ENCODE measurements at regions not wholly inside any gene's neighbourhood (a gene's known extent, or its start where the extent isn't known, plus 50 kb on each side); places are given as distances from the start of the nearest gene placed in this dataset.

DNA sequence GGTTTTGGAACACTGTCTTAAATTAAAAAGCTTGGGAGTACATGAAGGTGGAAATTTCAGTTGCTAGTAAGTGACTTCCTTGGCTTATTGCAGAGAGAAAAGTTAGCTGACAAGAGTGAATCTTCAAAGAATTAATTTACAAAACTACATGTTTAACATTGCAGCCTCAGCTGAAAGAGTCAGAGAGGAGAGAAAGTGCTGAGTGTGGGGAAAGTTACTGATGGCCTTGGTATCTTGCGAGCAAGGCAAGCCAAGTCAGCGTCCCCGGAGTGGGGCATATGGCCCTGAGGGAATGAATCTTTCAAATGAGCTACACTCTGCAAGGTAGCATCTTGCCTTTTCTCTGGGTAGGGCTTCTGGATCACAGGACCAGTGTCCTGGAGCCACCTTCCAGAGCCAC, 131.3 kb downstream of the LPIN1 start:
- TF ChIP-seq GATA2 (IDR thresholded peaks at IDR 0.05; ENCODE audit: low read depth, low read length) (no peak), GATA3 (IDR thresholded peaks at IDR 0.05; ENCODE audit: low read depth, low read length) (no peak)

GRCh38 chr2:11889101-11889850, 142.8 kb downstream of the LPIN1 start:
- no peak for TF ChIP-seq GATA2 (IDR thresholded peaks at IDR 0.05; ENCODE audit: low read depth, low read length)
- no peak for TF ChIP-seq GATA3 (IDR thresholded peaks at IDR 0.05; ENCODE audit: low read depth, low read length)

GRCh38 chr2:11889854-11890253, 143.4 kb downstream of the LPIN1 start:
- TF ChIP-seq GATA2 (IDR thresholded peaks at IDR 0.05; ENCODE audit: low read depth, low read length) (no peak), GATA3 (IDR thresholded peaks at IDR 0.05; ENCODE audit: low read depth, low read length) (no peak)

DNA sequence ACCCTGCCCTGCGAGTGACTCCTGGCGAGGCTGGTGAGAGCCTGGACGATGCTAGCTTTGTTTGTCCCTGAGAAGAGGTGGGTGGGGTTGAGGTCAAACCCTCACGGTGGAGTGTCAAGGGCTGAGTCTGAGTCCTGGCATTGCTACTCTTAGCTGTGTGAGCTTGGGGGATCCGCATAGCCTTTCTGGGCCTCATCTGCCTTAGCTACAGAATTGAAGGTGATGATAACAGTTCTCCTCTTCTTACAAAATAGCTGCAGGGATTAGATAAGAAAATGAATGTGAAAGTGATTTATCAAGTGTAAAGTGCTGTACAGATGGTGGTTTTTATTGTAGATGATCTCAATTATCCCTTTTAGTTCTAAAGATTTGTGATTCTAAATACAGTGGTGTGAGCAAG, 144.6 kb downstream of the LPIN1 start:
- TF ChIP-seq GATA2 (IDR thresholded peaks at IDR 0.05; ENCODE audit: low read depth, low read length) (no peak), GATA3 (IDR thresholded peaks at IDR 0.05; ENCODE audit: low read depth, low read length) (no peak)

- TF ChIP-seq GATA3 (IDR thresholded peaks at IDR 0.05; ENCODE audit: low read depth, low read length) (no peak), GATA2 (IDR thresholded peaks at IDR 0.05; ENCODE audit: low read depth, low read length) (no peak)
These were observed 145.4 kb downstream of the LPIN1 start for GRCh38 chr2:11891671-11892440.

- no peak for TF ChIP-seq GATA3 (IDR thresholded peaks at IDR 0.05; ENCODE audit: low read depth, low read length)
- TF ChIP-seq GATA2 (IDR thresholded peaks at IDR 0.05; ENCODE audit: low read depth, low read length): no peak
These were observed 150.0 kb downstream of the LPIN1 start for GRCh38 chr2:11896386-11896785.

DNA sequence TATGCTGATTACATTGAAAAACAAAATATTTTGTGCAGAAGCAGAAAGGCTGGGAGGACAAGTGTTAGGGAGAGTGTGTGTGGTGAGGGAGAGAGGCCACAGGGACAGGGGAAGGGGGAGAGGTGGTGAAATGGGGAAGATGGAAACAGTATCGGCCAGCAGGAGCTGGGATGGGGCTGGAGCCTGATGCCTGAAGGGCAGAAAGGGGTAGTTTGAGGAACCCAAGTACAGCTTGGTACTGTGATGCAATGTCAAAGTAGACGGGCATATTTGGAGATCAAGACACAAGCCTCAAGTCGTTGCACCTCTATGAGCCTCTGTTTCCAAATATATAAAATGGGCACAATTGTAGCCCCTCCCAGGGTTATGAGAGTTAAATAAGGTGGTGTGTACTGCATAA, 152.1 kb downstream of the LPIN1 start:
- TF ChIP-seq GATA2 (IDR thresholded peaks at IDR 0.05; ENCODE audit: low read depth, low read length) (no peak), GATA3 (IDR thresholded peaks at IDR 0.05; ENCODE audit: low read depth, low read length) (no peak)

DNA sequence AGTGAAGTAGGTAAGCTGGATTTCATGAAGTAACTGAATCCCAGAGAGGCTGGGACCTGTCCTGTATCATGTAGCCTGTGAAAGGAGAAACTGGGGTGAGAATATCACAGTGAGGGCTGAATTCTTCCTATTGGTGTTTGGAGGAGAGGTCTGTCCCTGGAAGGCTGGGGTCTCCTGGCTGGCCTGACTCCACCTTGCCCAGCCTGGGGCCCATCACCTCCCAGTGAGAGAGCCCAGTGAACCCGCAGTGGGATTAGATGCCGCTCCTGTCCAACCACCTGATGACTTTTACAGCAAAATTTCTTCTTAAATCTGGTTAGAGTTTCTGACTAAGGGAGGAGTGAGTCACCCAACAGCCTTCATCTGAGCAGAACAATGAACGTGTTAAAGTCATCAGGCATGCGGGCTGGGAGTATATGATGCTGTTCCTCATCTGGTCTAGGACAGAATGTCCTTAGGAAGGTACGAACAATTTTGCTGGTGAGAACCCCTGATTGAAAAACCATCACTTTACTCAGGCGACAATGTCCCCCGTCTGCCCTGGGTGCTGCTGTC, 152.9 kb downstream of the LPIN1 start:
- TF ChIP-seq GATA3 (IDR thresholded peaks at IDR 0.05; ENCODE audit: low read depth, low read length) (no peak), GATA2 (IDR thresholded peaks at IDR 0.05; ENCODE audit: low read depth, low read length) (no peak)

DNA sequence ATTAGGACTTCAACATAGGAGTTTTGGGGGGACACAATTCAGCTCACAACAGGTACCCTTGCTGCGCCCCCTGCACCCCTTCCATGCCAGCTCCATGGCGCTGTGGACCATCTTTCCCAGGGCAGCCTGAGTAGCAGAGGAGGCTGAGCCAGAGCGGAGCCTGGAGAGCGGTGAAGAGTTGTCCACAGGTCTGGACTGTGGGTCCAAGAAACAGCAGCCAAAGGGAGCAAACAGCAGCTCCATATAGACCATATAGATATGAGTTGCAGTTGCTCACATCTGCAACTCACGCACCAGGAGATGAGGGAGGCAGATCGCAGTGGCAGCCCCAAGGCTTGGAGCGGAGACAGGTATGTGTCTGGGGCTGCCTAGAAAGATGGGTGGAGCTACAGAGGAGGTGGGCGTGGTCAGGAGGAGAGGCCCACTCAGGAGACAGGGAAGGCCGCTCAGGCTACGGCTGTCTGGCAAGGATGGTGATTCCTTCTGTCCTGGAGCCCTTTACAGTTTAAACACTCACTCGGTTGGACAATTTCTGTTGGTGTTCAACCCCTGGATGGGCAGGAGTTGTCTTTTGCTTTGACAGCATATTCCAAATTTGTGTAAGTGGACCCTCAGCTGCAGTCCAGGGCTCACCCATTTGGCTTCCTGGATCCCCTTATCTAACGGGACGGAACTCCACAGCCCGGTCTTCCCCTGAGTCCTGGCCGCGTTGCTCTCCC, 155.1 kb downstream of the LPIN1 start:
- TF ChIP-seq GATA2 (IDR thresholded peaks at IDR 0.05; ENCODE audit: low read depth, low read length) (no peak), GATA3 (IDR thresholded peaks at IDR 0.05; ENCODE audit: low read depth, low read length) (no peak)

DNA sequence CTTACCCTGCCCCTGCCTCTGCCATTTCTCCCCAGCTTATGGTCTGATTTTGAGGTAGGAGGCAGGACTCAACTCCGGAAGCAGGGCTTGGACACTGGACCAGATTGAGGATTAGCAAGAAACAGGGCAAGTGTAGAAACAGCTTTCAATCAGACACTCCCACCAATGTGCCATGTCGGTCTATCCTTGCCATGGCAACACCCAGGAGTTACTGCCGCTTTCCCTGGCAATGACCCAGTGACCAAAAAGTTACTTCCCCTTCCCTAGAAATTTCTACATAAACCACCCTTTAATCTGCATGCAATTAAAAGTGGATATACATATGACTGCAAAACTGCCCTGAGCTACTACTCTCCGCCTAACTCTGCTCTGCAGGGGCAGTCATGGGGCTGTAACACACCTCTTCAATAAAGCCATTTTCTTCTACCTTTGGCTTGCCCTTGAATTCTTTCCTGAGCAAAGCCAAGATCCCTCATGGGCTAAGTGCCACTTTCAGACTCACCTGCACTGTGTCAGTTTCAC, 156.7 kb downstream of the LPIN1 start:
- no peak for TF ChIP-seq GATA3 (IDR thresholded peaks at IDR 0.05; ENCODE audit: low read depth, low read length)
- no peak for TF ChIP-seq GATA2 (IDR thresholded peaks at IDR 0.05; ENCODE audit: low read depth, low read length)

DNA sequence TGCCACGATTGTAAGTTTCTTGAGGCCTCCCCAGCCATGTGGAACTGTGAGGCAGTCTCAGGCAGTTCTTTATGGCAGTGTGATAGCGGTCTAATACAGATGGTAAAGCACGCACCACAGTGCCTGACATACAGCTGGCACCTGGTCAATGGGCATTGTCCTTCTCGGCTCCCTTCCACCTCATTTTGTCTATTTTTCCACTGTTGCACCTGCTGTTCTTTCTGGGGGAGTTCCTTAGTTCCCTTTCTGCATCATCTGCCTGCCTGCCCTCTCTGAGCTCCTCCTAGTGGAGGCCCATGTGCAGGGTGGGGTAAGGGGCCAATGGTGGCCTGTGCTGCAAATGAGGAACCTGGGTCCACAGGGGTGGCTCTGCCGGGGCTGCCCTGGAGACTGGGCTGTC, 157.6 kb downstream of the LPIN1 start:
- no peak for TF ChIP-seq GATA3 (IDR thresholded peaks at IDR 0.05; ENCODE audit: low read depth, low read length)
- TF ChIP-seq GATA2 (IDR thresholded peaks at IDR 0.05; ENCODE audit: low read depth, low read length): no peak

DNA sequence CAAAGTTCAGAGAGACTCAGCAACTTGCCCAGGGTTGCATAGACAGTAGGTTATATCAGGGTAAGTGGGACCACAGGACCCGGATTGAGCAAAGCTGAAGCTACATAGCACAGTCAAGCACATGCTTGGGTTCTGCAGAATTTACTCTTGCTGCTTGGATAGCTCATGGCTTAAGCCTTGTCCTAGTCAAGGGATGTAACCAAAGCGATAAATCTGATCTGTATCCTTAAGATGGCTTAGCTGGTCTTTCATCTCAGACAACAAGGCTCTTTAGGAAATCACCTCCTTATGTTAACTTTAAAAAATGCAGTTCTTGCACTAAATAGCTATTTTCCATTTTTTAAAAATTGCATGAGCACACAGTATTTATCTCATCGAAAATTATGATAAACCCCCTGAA, 158.5 kb downstream of the LPIN1 start:
- no peak for TF ChIP-seq GATA2 (IDR thresholded peaks at IDR 0.05; ENCODE audit: low read depth, low read length)
- no peak for TF ChIP-seq GATA3 (IDR thresholded peaks at IDR 0.05; ENCODE audit: low read depth, low read length)

DNA sequence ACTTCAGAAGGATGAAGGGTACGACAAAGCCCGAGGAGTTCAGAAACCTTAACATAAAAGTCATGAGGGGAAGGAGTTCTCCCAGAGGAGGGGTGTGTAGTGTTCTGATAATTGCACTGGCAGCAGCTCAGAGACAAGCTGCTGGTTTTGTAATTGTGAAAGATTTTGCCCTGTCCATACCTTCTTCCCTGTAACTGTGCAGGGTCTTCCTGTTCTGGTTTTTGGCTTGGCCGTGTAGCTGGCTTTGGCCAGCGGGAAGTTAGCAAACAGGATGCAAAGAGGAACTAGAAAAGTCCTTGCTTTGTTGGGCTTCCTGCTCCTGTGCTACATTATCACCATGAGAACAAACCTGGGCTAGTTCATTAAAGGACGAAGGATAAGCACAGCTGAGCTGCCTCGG, 160.8 kb downstream of the LPIN1 start:
- TF ChIP-seq GATA2 (IDR thresholded peaks at IDR 0.05; ENCODE audit: low read depth, low read length) (no peak), GATA3 (IDR thresholded peaks at IDR 0.05; ENCODE audit: low read depth, low read length) (no peak)

- TF ChIP-seq GATA2 (IDR thresholded peaks at IDR 0.05; ENCODE audit: low read depth, low read length): no peak
- TF ChIP-seq GATA3 (IDR thresholded peaks at IDR 0.05; ENCODE audit: low read depth, low read length): no peak
These were observed 164.5 kb downstream of the LPIN1 start for GRCh38 chr2:11910971-11911370.

Measured in SH-SY5Y (cell line).